HFF-Myc (cell line): ENCODE measurements at regions not wholly inside any gene's neighbourhood (a gene's known extent, or its start where the extent isn't known, plus 50 kb on each side); places are given as distances from the start of the nearest gene placed in this dataset.
A peak's percentile ranks its signal among the peaks of the same experiment; 100 is the strongest.

Experiments used
- DNase-seq: peaks from one replicate; pipeline ENCODE4 v3.0.0-alpha.2; 2011; ENCODE audit warnings: low read depth; ENCODE audit errors: extremely low read depth
- H3K4me3 ChIP-seq: replicated peaks from 2 replicates; pipeline ENCODE4 v1.5.1; 2011; ENCODE audit warnings: low read depth, mild to moderate bottlenecking, control low read depth, low read length
- CTCF ChIP-seq: IDR thresholded peaks from 2 replicates; pipeline ENCODE4 v1.5.1; 2012; ENCODE audit warnings: mild to moderate bottlenecking, low read depth, low read length, control low read depth; ENCODE audit errors: missing control alignments

- no peak overlapping the region for H3K4me3 ChIP-seq
- no peak for TF ChIP-seq CTCF
- DNase-seq = no peak
Observed at GRCh38 chr4:124333466-124333865, 379.1 kb downstream of the ANKRD50 start.

DNA sequence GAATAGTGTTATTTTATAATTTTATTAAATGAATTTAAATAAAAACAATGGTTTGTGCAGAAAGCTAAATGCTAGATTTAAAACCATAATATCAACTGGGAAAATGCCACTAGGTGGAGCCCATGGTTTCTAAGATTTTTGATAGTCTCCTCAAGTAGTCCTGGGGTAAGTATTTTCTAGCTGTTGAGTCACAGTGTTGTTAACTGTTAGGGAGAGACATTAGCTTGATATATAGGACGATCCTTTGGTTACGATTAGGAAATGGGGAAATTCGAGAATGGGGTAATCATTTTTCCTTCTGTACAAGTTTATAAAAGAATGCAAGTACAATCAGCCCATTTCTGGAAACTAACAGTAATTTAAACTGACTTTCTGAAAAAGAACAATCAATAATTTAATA lies 378.4 kb downstream of the ANKRD50 start:
- peak; percentile 76 for DNase-seq
- peak; percentile 38 for TF ChIP-seq CTCF
- no peak overlapping the region for H3K4me3 ChIP-seq

DNA sequence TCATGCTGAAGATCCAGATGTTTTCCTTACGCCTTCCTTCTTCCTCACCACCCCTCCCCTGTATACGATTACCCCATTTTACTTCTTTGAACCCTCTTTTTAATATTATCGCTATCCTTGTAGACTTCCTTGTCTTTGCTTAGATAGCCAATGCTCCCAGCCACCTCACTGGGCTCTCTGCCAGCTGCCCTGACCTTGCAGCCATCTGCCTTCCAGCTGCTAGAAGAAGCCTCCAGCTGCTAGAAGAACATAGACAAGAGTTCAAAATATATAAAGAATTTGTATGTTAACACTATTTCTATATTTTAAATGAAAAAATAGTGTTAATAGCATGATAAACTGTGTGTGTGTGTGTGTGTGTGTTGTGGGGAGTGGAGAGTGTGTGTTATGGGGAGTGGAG lies 374.7 kb downstream of the ANKRD50 start:
- H3K4me3 ChIP-seq = no peak overlapping the region
- DNase-seq = peak; percentile 51
- TF ChIP-seq CTCF = no peak

DNA sequence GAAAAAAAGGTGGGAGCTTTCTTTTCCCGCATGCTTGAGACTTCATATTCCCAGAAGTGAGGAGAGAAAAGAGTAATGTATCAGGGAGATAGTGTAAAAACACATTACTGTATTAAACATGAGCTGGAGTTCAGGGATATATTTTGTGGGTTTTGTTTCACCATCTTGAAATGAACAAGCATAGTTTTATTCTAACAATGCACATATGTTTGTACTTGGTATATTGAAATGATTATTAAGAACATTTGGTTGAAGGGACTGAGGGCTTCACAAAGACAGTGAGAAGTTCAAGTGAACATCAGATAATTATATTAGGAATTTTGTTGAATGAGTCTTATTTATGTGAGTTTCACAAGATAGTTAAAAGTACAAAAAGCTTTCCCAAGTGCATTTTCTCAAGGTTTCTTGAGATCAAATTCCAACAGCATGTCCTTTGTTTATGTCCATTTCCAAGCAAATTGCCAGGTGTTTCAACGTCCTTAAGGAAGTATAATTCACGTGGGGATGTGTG lies 368.8 kb downstream of the ANKRD50 start:
- no peak overlapping the region for H3K4me3 ChIP-seq
- no peak for TF ChIP-seq CTCF
- peak; percentile 25 for DNase-seq

GRCh38 chr4:124372916-124373315 lies 339.6 kb downstream of the ANKRD50 start:
- TF ChIP-seq CTCF = no peak
- no peak for DNase-seq
- no peak overlapping the region for H3K4me3 ChIP-seq

DNA sequence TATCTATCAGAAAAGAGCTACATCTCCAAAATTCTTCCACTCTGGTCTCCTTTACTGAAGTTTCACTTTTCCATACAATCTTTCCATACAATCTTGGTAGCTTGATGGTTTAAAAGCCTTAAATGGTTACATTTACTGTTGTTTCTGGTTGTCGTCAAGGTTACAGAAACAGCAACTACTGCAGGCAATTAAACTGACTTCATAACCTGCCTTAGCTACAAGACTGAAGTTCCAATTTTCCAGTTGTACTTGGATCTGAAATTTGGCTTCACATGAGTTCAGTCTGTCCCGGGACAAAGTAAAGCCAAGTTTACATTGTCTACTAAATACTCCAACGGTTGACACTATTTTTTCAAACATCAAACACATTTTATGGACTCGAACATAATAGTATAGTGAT lies 326.4 kb downstream of the ANKRD50 start:
- H3K4me3 ChIP-seq = no peak overlapping the region
- TF ChIP-seq CTCF = no peak
- DNase-seq = no peak

- H3K4me3 ChIP-seq = no peak overlapping the region
- DNase-seq = no peak
- no peak for TF ChIP-seq CTCF
Observed at GRCh38 chr4:124386648-124387047, 325.9 kb downstream of the ANKRD50 start.
